Spinal cord (tissue), 9 donors: ENCODE measurements at regions not wholly inside any gene's neighbourhood (a gene's known extent, or its start where the extent isn't known, plus 50 kb on each side); places are given as distances from the start of the nearest gene placed in this dataset.
"Not testable (repeated sequence)": the region's sequence is repeated elsewhere in the genome, so short reads cannot be mapped to it uniquely, and the experiment has no call there.

Experiments
- DNase-seq, 6 donors: peaks; one replicate each; pipeline versions ENCODE4 v3.0.0 to v3.0.0-alpha.2; 2013 to 2015; ENCODE audit warnings: low spot score in 6 of 6, low read depth in 4 of 6
- H3K27ac ChIP-seq: one replicate; pipeline ENCODE4 v1.5.1; 2013; ENCODE audit warnings: low read depth, low read length, control low read depth
- H3K27me3 ChIP-seq: one replicate; pipeline ENCODE4 v1.6.1; 2013; ENCODE audit warnings: low read length; ENCODE audit not compliant: control insufficient read depth, insufficient read depth
- H3K36me3 ChIP-seq: one replicate; pipeline ENCODE4 v1.6.1; 2013; ENCODE audit warnings: low read length; ENCODE audit not compliant: control insufficient read depth, insufficient read depth
- H3K4me1 ChIP-seq: one replicate; pipeline ENCODE4 v1.6.1; 2013; ENCODE audit warnings: low read length; ENCODE audit not compliant: control insufficient read depth, insufficient read depth
- H3K4me3 ChIP-seq: one replicate; pipeline ENCODE4 v1.5.1; 2013; ENCODE audit warnings: low read depth, low read length, control low read depth
- H3K9me3 ChIP-seq: one replicate; pipeline ENCODE4 v1.6.1; 2013; ENCODE audit warnings: low read length; ENCODE audit not compliant: control insufficient read depth, insufficient read depth
- WGBS: methylation state at CpG from one replicate; pipeline ENCODE4 v1.1.5; 2013; ENCODE audit warnings: missing lambda C conversion rate; ENCODE audit not compliant: insufficient coverage; 5-methylcytosine and 5-hydroxymethylcytosine counted together
- donor health status: healthy.

GRCh38 chr9:33731625-33732024, 63.7 kb upstream of the PRSS3 start:
- no peaks in the 10 kb centered on the region for H3K27me3 ChIP-seq
- no CpG with 5 or more reads among the region's 2 CpGs for WGBS

GRCh38 chr9:33734247-33734940, 61.0 kb upstream of the PRSS3 start:
- 90% methylated on average over 2 of the region's 5 CpGs for WGBS
- not testable (repeated sequence) for H3K9me3 ChIP-seq, H3K4me1 ChIP-seq, DNase-seq, H3K36me3 ChIP-seq, H3K4me3 ChIP-seq, H3K27me3 ChIP-seq, H3K27ac ChIP-seq

More at GRCh38 chr9:33731625-33732024, 63.7 kb upstream of the PRSS3 start:
- Histone ChIP-seq H3K9me3 (peaks cover 4% of the 10 kb centered on the region), H3K4me1 (no peaks in the 10 kb centered on the region), H3K4me3 (no peak overlapping the region), H3K27ac (no peak overlapping the region), H3K36me3 (no peaks in the 10 kb centered on the region)
- no peak for DNase-seq

GRCh38 chr9:33734941-33735835, 60.2 kb upstream of the PRSS3 start:
- WGBS = 92% methylated on average over 4 of the region's 6 CpGs
- not testable (repeated sequence) for H3K36me3 ChIP-seq, H3K9me3 ChIP-seq, DNase-seq, H3K4me3 ChIP-seq, H3K27ac ChIP-seq, H3K27me3 ChIP-seq, H3K4me1 ChIP-seq

- 34% methylated on average over 4 of the region's 5 CpGs for WGBS
- Histone ChIP-seq H3K4me1 (no peaks in the 10 kb centered on the region), H3K36me3 (no peaks in the 10 kb centered on the region), H3K9me3 (no peaks in the 10 kb centered on the region), H3K4me3 (no peak overlapping the region), H3K27me3 (no peaks in the 10 kb centered on the region), H3K27ac (no peak overlapping the region)
- DNase-seq = peak in 2 of 6 donors; percentile 48 to 74
Observed at GRCh38 chr9:33737811-33738606, 57.4 kb upstream of the PRSS3 start.

- H3K36me3 ChIP-seq = no peaks in the 10 kb centered on the region
- no peak overlapping the region for H3K27ac ChIP-seq
- H3K27me3 ChIP-seq = no peaks in the 10 kb centered on the region
- no peaks in the 10 kb centered on the region for H3K9me3 ChIP-seq
- no peak for DNase-seq
- H3K4me3 ChIP-seq = no peak overlapping the region
- H3K4me1 ChIP-seq = no peaks in the 10 kb centered on the region
Observed at GRCh38 chr9:33739398-33739797, 56.0 kb upstream of the PRSS3 start.

- no peaks in the 10 kb centered on the region for H3K36me3 ChIP-seq
- DNase-seq = no peak
- no peaks in the 10 kb centered on the region for H3K9me3 ChIP-seq
- no CpG with 5 or more reads among the region's 1 CpG for WGBS
- no peaks in the 10 kb centered on the region for H3K4me1 ChIP-seq
- H3K27ac ChIP-seq = no peak overlapping the region
- H3K4me3 ChIP-seq = no peak overlapping the region
- no peaks in the 10 kb centered on the region for H3K27me3 ChIP-seq
Observed at GRCh38 chr9:33740075-33740474, 55.3 kb upstream of the PRSS3 start.

GRCh38 chr9:33740958-33741357, 54.4 kb upstream of the PRSS3 start:
- H3K9me3 ChIP-seq, H3K27me3 ChIP-seq, H3K36me3 ChIP-seq, H3K4me3 ChIP-seq, H3K27ac ChIP-seq, H3K4me1 ChIP-seq, DNase-seq: not testable (repeated sequence)
- WGBS = no CpG with 5 or more reads among the region's 1 CpG

- Histone ChIP-seq H3K4me3 (no peak overlapping the region), H3K4me1 (no peaks in the 10 kb centered on the region), H3K36me3 (no peaks in the 10 kb centered on the region), H3K27me3 (no peaks in the 10 kb centered on the region), H3K9me3 (no peaks in the 10 kb centered on the region), H3K27ac (no peak overlapping the region)
- DNase-seq = no peak
- 100% methylated on average over 1 of the region's 3 CpGs for WGBS
Observed at GRCh38 chr9:33742051-33742450, 53.3 kb upstream of the PRSS3 start.

GRCh38 chr9:33742519-33742918, 52.8 kb upstream of the PRSS3 start:
- no peaks in the 10 kb centered on the region for H3K36me3 ChIP-seq
- no peaks in the 10 kb centered on the region for H3K27me3 ChIP-seq
- no peak for DNase-seq
- H3K4me3 ChIP-seq = no peak overlapping the region
- H3K27ac ChIP-seq = no peak overlapping the region
- WGBS = 70% methylated on average over 2 of the region's 2 CpGs
- no peaks in the 10 kb centered on the region for H3K9me3 ChIP-seq
- H3K4me1 ChIP-seq = no peaks in the 10 kb centered on the region
